Left hindlimb (tissue), 1 donor: ENCODE measurements at regions not wholly inside any gene's neighbourhood (a gene's known extent, or its start where the extent isn't known, plus 50 kb on each side); places are given as distances from the start of the nearest gene placed in this dataset.

Source experiments
- DNase-seq: peaks from one replicate; pipeline ENCODE4 v3.0.0-alpha.2; 2018

GRCh38 chr7:387132-388022, 97.4 kb downstream of the FOXL3 start:
- no peak for DNase-seq

GRCh38 chr7:388023-388960, 98.3 kb downstream of the FOXL3 start:
- DNase-seq = no peak

GRCh38 chr7:388961-389701, 99.2 kb downstream of the FOXL3 start:
- no peak for DNase-seq

GRCh38 chr7:389911-390601, 100.1 kb downstream of the FOXL3 start:
- DNase-seq = no peak

- DNase-seq = no peak
Observed at GRCh38 chr7:390761-391410, 100.9 kb downstream of the FOXL3 start.

- DNase-seq = no peak
Observed at GRCh38 chr7:391411-391951, 101.5 kb downstream of the FOXL3 start.

GRCh38 chr7:391961-392524, 102.1 kb downstream of the FOXL3 start:
- no peak for DNase-seq

GRCh38 chr7:392822-393221, 102.9 kb downstream of the FOXL3 start:
- no peak for DNase-seq

GRCh38 chr7:395643-396042, 105.7 kb downstream of the FOXL3 start:
- no peak for DNase-seq

- DNase-seq = no peak
Observed at GRCh38 chr7:398888-399287, 108.9 kb downstream of the FOXL3 start.

- no peak for DNase-seq
Observed at GRCh38 chr7:400901-401485, 111.0 kb downstream of the FOXL3 start.

GRCh38 chr7:401495-401894, 111.5 kb downstream of the FOXL3 start:
- no peak for DNase-seq

- DNase-seq = no peak
Observed at GRCh38 chr7:404812-405488, 114.7 kb downstream of the PDGFA start.

- no peak for DNase-seq
Observed at GRCh38 chr7:405489-406211, 114.0 kb downstream of the PDGFA start.

- DNase-seq = no peak
Observed at GRCh38 chr7:407721-408539, 111.7 kb downstream of the PDGFA start.

- no peak for DNase-seq
Observed at GRCh38 chr7:408751-409311, 110.8 kb downstream of the PDGFA start.

GRCh38 chr7:409339-410281, 110.0 kb downstream of the PDGFA start:
- DNase-seq = no peak
